ENCODE measurements at regions not wholly inside any gene's neighbourhood (a gene's known extent, or its start where the extent isn't known, plus 50 kb on each side); places are given as distances from the start of the nearest gene placed in this dataset.
"Not testable (repeated sequence)": the region's sequence is repeated elsewhere in the genome, so short reads cannot be mapped to it uniquely, and the experiment has no call there.

GRCh38 chr1:187513190-187513589, 684.4 kb downstream of the PLA2G4A start:
- peak; percentile 52 for DNase-seq (ENCODE audit: low read depth, low spot score)
- in situ Hi-C loops (cut with HindIII; ENCODE audit: low pct_unique_long_range_greater_than_20kb, low sequenced_read_pairs) = no loop called here

- no peak for DNase-seq (ENCODE audit: low read depth, low spot score)
- in situ Hi-C loops (cut with HindIII; ENCODE audit: low pct_unique_long_range_greater_than_20kb, low sequenced_read_pairs) = no loop called here
Measured at GRCh38 chr1:187514110-187514509, 685.4 kb downstream of the PLA2G4A start.

GRCh38 chr1:187516874-187517273, 688.1 kb downstream of the PLA2G4A start:
- in situ Hi-C loops (cut with HindIII; ENCODE audit: low pct_unique_long_range_greater_than_20kb, low sequenced_read_pairs) = no loop called here

GRCh38 chr1:187517546-187517945, 688.8 kb downstream of the PLA2G4A start:
- DNase-seq (ENCODE audit: low read depth, low spot score) = no peak
- in situ Hi-C loops (cut with HindIII; ENCODE audit: low pct_unique_long_range_greater_than_20kb, low sequenced_read_pairs) = no loop called here

More at GRCh38 chr1:187516874-187517273, 688.1 kb downstream of the PLA2G4A start:
- no peak for DNase-seq (ENCODE audit: low read depth, low spot score)

GRCh38 chr1:187527346-187527745, 698.6 kb downstream of the PLA2G4A start:
- in situ Hi-C loops (cut with HindIII; ENCODE audit: low pct_unique_long_range_greater_than_20kb, low sequenced_read_pairs) = no loop called here
- no peak for DNase-seq (ENCODE audit: low read depth, low spot score)

GRCh38 chr1:187537936-187538335, 709.2 kb downstream of the PLA2G4A start:
- in situ Hi-C loops (cut with HindIII; ENCODE audit: low pct_unique_long_range_greater_than_20kb, low sequenced_read_pairs) = no loop called here
- no peak for DNase-seq (ENCODE audit: low read depth, low spot score)

- no peak for DNase-seq (ENCODE audit: low read depth, low spot score)
- in situ Hi-C loops (cut with HindIII; ENCODE audit: low pct_unique_long_range_greater_than_20kb, low sequenced_read_pairs) = no loop called here
Measured at GRCh38 chr1:187549540-187549939, 720.8 kb downstream of the PLA2G4A start.

- in situ Hi-C loops (cut with HindIII; ENCODE audit: low pct_unique_long_range_greater_than_20kb, low sequenced_read_pairs) = no loop called here
- DNase-seq (ENCODE audit: low read depth, low spot score) = no peak
Measured at GRCh38 chr1:187551061-187551460, 722.3 kb downstream of the PLA2G4A start.

- in situ Hi-C loops (cut with HindIII; ENCODE audit: low pct_unique_long_range_greater_than_20kb, low sequenced_read_pairs) = no loop called here
- DNase-seq (ENCODE audit: low read depth, low spot score) = no peak
Measured at GRCh38 chr1:187563191-187563590, 734.4 kb downstream of the PLA2G4A start.

- in situ Hi-C loops (cut with HindIII; ENCODE audit: low pct_unique_long_range_greater_than_20kb, low sequenced_read_pairs) = no loop called here
Measured at GRCh38 chr1:187566354-187566753, 737.6 kb downstream of the PLA2G4A start.

GRCh38 chr1:187568067-187568466, 739.3 kb downstream of the PLA2G4A start:
- in situ Hi-C loops (cut with HindIII; ENCODE audit: low pct_unique_long_range_greater_than_20kb, low sequenced_read_pairs) = no loop called here
- no peak for DNase-seq (ENCODE audit: low read depth, low spot score)

More at GRCh38 chr1:187566354-187566753, 737.6 kb downstream of the PLA2G4A start:
- no peak for DNase-seq (ENCODE audit: low read depth, low spot score)

GRCh38 chr1:187570166-187570565, 741.4 kb downstream of the PLA2G4A start:
- in situ Hi-C loops (cut with HindIII; ENCODE audit: low pct_unique_long_range_greater_than_20kb, low sequenced_read_pairs) = no loop called here
- no peak for DNase-seq (ENCODE audit: low read depth, low spot score)

- DNase-seq (ENCODE audit: low read depth, low spot score) = peak; percentile 60
- in situ Hi-C loops (cut with HindIII; ENCODE audit: low pct_unique_long_range_greater_than_20kb, low sequenced_read_pairs) = no loop called here
Measured at GRCh38 chr1:187577610-187578009, 748.9 kb downstream of the PLA2G4A start.

- in situ Hi-C loops (cut with HindIII; ENCODE audit: low pct_unique_long_range_greater_than_20kb, low sequenced_read_pairs) = no loop called here
- DNase-seq (ENCODE audit: low read depth, low spot score) = no peak
Measured at GRCh38 chr1:187588917-187589316, 760.2 kb downstream of the PLA2G4A start.

- peak; percentile 4 for DNase-seq (ENCODE audit: low read depth, low spot score)
- in situ Hi-C loops (cut with HindIII; ENCODE audit: low pct_unique_long_range_greater_than_20kb, low sequenced_read_pairs) = no loop called here
Measured at GRCh38 chr1:187605736-187606135, 777.0 kb downstream of the PLA2G4A start.

- in situ Hi-C loops (cut with HindIII; ENCODE audit: low pct_unique_long_range_greater_than_20kb, low sequenced_read_pairs); DNase-seq (ENCODE audit: low read depth, low spot score): not testable (repeated sequence)
Measured at GRCh38 chr1:187615853-187616735, 787.3 kb downstream of the PLA2G4A start.

GRCh38 chr1:187616830-187617229, 788.1 kb downstream of the PLA2G4A start:
- in situ Hi-C loops (cut with HindIII; ENCODE audit: low pct_unique_long_range_greater_than_20kb, low sequenced_read_pairs); DNase-seq (ENCODE audit: low read depth, low spot score): not testable (repeated sequence)

GRCh38 chr1:187617776-187618175, 789.0 kb downstream of the PLA2G4A start:
- DNase-seq (ENCODE audit: low read depth, low spot score) = no peak
- in situ Hi-C loops (cut with HindIII; ENCODE audit: low pct_unique_long_range_greater_than_20kb, low sequenced_read_pairs) = no loop called here

- in situ Hi-C loops (cut with HindIII; ENCODE audit: low pct_unique_long_range_greater_than_20kb, low sequenced_read_pairs) = no loop called here
Measured at GRCh38 chr1:187619175-187619574, 790.4 kb downstream of the PLA2G4A start.

More at GRCh38 chr1:187619175-187619574, 790.4 kb downstream of the PLA2G4A start:
- DNase-seq (ENCODE audit: low read depth, low spot score) = no peak

Measured in SK-MEL-5 (cell line).